ENCODE measurements at regions not wholly inside any gene's neighbourhood (a gene's known extent, or its start where the extent isn't known, plus 50 kb on each side); places are given as distances from the start of the nearest gene placed in this dataset.

DNA sequence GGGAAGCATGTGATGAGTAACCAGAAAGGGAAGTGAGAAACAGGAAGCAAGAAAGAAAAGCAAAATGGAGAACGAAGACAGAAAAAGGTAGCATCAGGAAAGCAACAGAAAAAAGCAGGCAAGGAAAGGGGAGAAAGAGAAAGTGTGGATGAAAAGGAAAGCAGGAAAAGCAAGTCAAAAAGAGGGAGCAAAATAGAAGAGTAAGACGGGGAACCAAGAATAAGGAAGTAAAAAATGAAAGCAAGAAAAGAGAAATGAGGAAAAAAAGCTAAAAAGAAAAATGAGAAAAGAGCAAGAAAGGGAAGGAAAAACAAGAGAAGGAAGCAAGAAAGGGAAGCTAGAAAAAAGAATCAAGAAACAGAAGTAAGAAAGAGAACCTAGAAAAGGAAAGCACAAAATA is 242.3 kb upstream of the NCKAP5 start:
- no peaks in the 10 kb centered on the region for H3K79me2 ChIP-seq (ENCODE audit: control insufficient read depth, low read length)
- no peaks in the 10 kb centered on the region for H3K9me2 ChIP-seq (replicated peaks; ENCODE audit: control insufficient read depth, low read length)
- H3K9me3 ChIP-seq (ENCODE audit: control insufficient read depth, insufficient read depth, low read length), result peaks cover 47% of the 10 kb centered on the region
- no peaks in the 10 kb centered on the region for H4K20me1 ChIP-seq (ENCODE audit: control insufficient read depth, insufficient read depth, low read depth, low read length)
- H3K4me2 ChIP-seq (ENCODE audit: low read length), result no peak overlapping the region
- peaks cover 16% of the 10 kb centered on the region for H3K4me1 ChIP-seq (ENCODE audit: control insufficient read depth, low read length)
- H3K36me3 ChIP-seq (ENCODE audit: control insufficient read depth, low read length), result no peaks in the 10 kb centered on the region
- H3K27me3 ChIP-seq (ENCODE audit: control insufficient read depth, low read length), result no peaks in the 10 kb centered on the region
- H3F3A ChIP-seq (ENCODE audit: control insufficient read depth, insufficient read depth), result peaks cover 36% of the 10 kb centered on the region
- peak overlapping the region; percentile 59 for H3K27ac ChIP-seq (ENCODE audit: low read depth, low read length)
- no peak for TF ChIP-seq EZH2phosphoT487 (IDR thresholded peaks at IDR 0.05; ENCODE audit: borderline replicate concordance, low read length)
- TF ChIP-seq, protein P1, sequence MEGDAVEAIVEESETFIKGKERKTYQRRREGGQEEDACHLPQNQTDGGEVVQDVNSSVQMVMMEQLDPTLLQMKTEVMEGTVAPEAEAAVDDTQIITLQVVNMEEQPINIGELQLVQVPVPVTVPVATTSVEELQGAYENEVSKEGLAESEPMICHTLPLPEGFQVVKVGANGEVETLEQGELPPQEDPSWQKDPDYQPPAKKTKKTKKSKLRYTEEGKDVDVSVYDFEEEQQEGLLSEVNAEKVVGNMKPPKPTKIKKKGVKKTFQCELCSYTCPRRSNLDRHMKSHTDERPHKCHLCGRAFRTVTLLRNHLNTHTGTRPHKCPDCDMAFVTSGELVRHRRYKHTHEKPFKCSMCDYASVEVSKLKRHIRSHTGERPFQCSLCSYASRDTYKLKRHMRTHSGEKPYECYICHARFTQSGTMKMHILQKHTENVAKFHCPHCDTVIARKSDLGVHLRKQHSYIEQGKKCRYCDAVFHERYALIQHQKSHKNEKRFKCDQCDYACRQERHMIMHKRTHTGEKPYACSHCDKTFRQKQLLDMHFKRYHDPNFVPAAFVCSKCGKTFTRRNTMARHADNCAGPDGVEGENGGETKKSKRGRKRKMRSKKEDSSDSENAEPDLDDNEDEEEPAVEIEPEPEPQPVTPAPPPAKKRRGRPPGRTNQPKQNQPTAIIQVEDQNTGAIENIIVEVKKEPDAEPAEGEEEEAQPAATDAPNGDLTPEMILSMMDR (IDR thresholded peaks at IDR 0.05; ENCODE audit: low read depth, low read length, poor library complexity, severe bottlenecking), result no peak
- no peak overlapping the region for H3K4me3 ChIP-seq (ENCODE audit: low read length)

- no peak for TF ChIP-seq EZH2phosphoT487 (IDR thresholded peaks at IDR 0.05; ENCODE audit: borderline replicate concordance, low read length)
- TF ChIP-seq, protein P1 (IDR thresholded peaks at IDR 0.05; ENCODE audit: low read depth, low read length, poor library complexity, severe bottlenecking), result no peak
- Histone ChIP-seq H3K27ac (ENCODE audit: low read depth, low read length) (peak overlapping the region; percentile 59), H3K4me3 (ENCODE audit: low read length) (no peak overlapping the region), H3K27me3 (ENCODE audit: control insufficient read depth, low read length) (no peaks in the 10 kb centered on the region), H3K9me2 (replicated peaks; ENCODE audit: control insufficient read depth, low read length) (no peaks in the 10 kb centered on the region), H3K4me2 (ENCODE audit: low read length) (no peak overlapping the region), H3K36me3 (ENCODE audit: control insufficient read depth, low read length) (no peaks in the 10 kb centered on the region), H4K20me1 (ENCODE audit: control insufficient read depth, insufficient read depth, low read depth, low read length) (no peaks in the 10 kb centered on the region), H3K9me3 (ENCODE audit: control insufficient read depth, insufficient read depth, low read length) (peaks cover 45% of the 10 kb centered on the region), H3F3A (ENCODE audit: control insufficient read depth, insufficient read depth) (peaks cover 36% of the 10 kb centered on the region), H3K4me1 (ENCODE audit: control insufficient read depth, low read length) (peaks cover 16% of the 10 kb centered on the region), H3K79me2 (ENCODE audit: control insufficient read depth, low read length) (no peaks in the 10 kb centered on the region)
Observed at GRCh38 chr2:133811409-133812125, 243.3 kb upstream of the NCKAP5 start.

GRCh38 chr2:133812826-133813617 is 244.8 kb upstream of the NCKAP5 start:
- H3K27me3 ChIP-seq (ENCODE audit: control insufficient read depth, low read length), result no peaks in the 10 kb centered on the region
- no peaks in the 10 kb centered on the region for H3K79me2 ChIP-seq (ENCODE audit: control insufficient read depth, low read length)
- peaks cover 36% of the 10 kb centered on the region for H3F3A ChIP-seq (ENCODE audit: control insufficient read depth, insufficient read depth)
- TF ChIP-seq EZH2phosphoT487 (IDR thresholded peaks at IDR 0.05; ENCODE audit: borderline replicate concordance, low read length), result no peak
- TF ChIP-seq, protein P1 (IDR thresholded peaks at IDR 0.05; ENCODE audit: low read depth, low read length, poor library complexity, severe bottlenecking), result no peak
- peaks cover 40% of the 10 kb centered on the region for H3K9me3 ChIP-seq (ENCODE audit: control insufficient read depth, insufficient read depth, low read length)
- H3K4me2 ChIP-seq (ENCODE audit: low read length), result no peak overlapping the region
- H3K27ac ChIP-seq (ENCODE audit: low read depth, low read length), result no peak overlapping the region
- H3K9me2 ChIP-seq (replicated peaks; ENCODE audit: control insufficient read depth, low read length), result no peaks in the 10 kb centered on the region
- H3K4me3 ChIP-seq (ENCODE audit: low read length), result no peak overlapping the region
- no peaks in the 10 kb centered on the region for H3K36me3 ChIP-seq (ENCODE audit: control insufficient read depth, low read length)
- no peaks in the 10 kb centered on the region for H4K20me1 ChIP-seq (ENCODE audit: control insufficient read depth, insufficient read depth, low read depth, low read length)
- peaks cover 16% of the 10 kb centered on the region for H3K4me1 ChIP-seq (ENCODE audit: control insufficient read depth, low read length)

All from DOHH2 (cell line).